Caco-2 (cell line): ENCODE measurements at regions not wholly inside any gene's neighbourhood (a gene's known extent, or its start where the extent isn't known, plus 50 kb on each side); places are given as distances from the start of the nearest gene placed in this dataset.

ENCODE experiments used
- BruUV-seq: library from RNA; stranded (reverse); fragments of 400-500 nt; replicated peaks from 2 replicates; lab custom pipeline; 2021; lab: Mats Ljungman, UMichigan
- CTCF ChIA-PET: fragments of 300-600 bp; sonication (Branson Sonifier 250); formaldehyde crosslinking; loops from one replicate; lab custom pipeline; 2022; ENCODE audit warnings: antibody characterized with exemption; lab: Charles Lee
- POLR2A ChIA-PET: fragments of 300-600 bp; sonication (Branson Sonifier 250); formaldehyde crosslinking; loops from one replicate; lab custom pipeline; 2022; ENCODE audit warnings: antibody characterized with exemption; lab: Charles Lee
- DNase-seq, 2 experiments: peaks; one replicate each; pipeline versions ENCODE4 v3.0.0 to v3.0.0-alpha.2; 2020 to 2022
- H3K27me3 ChIP-seq: replicated peaks from 2 replicates; pipeline ENCODE4 v1.6.0; 2011; ENCODE audit warnings: low read length; ENCODE audit not compliant: control insufficient read depth, insufficient read depth
- H3K36me3 ChIP-seq: 2 replicates; pipeline ENCODE4 v1.5.1; 2011; ENCODE audit warnings: low read length; ENCODE audit not compliant: control insufficient read depth, insufficient read depth
- H3K4me1 ChIP-seq: fragments of 250-450 bp; sonication (Bioruptor Pico); 2 replicates; pipeline ENCODE4 v1.5.1; 2020; ENCODE audit warnings: mild to moderate bottlenecking
- H3K4me3 ChIP-seq: 2 replicates; pipeline ENCODE4 v1.5.1; 2011; ENCODE audit warnings: low read depth, mild to moderate bottlenecking, control low read depth, low read length
- H3K9me3 ChIP-seq: fragments of 250-450 bp; sonication (Bioruptor Pico); 2 replicates; pipeline ENCODE4 v1.5.1; 2020; ENCODE audit warnings: mild to moderate bottlenecking, moderate library complexity
- H3K27ac Mint-ChIP-seq: one replicate; pipeline ENCODE4 v1.8.0; 2022; ENCODE audit warnings: mixed read lengths; ENCODE audit not compliant: unreplicated experiment
- H3K27me3 Mint-ChIP-seq: one replicate; pipeline ENCODE4 v1.8.0; 2022; ENCODE audit warnings: mixed read lengths; ENCODE audit not compliant: insufficient read depth, unreplicated experiment
- H3K36me3 Mint-ChIP-seq: one replicate; pipeline ENCODE4 v1.8.0; 2022; ENCODE audit warnings: mild to moderate bottlenecking, mixed read lengths; ENCODE audit not compliant: insufficient read depth, unreplicated experiment
- H3K4me1 Mint-ChIP-seq: one replicate; pipeline ENCODE4 v1.8.0; 2022; ENCODE audit warnings: low read depth, mixed read lengths; ENCODE audit not compliant: unreplicated experiment
- H3K4me3 Mint-ChIP-seq: one replicate; pipeline ENCODE4 v1.8.0; 2022; ENCODE audit warnings: mild to moderate bottlenecking, moderate library complexity, mixed read lengths; ENCODE audit not compliant: unreplicated experiment
- H3K9me3 Mint-ChIP-seq: one replicate; pipeline ENCODE4 v1.8.0; 2022; ENCODE audit warnings: mixed read lengths; ENCODE audit not compliant: unreplicated experiment
- CTCF ChIP-seq, 2 experiments: fragments of 200-600 bp in 1 of 2; IDR thresholded peaks; 1 replicate in 1 of 2; 2 replicates in 1 of 2; pipeline versions ENCODE4 v1.5.1 to v1.8.0; 2011 to 2022; ENCODE audit warnings: antibody characterized with exemption in 1 of 2, control low read depth in 1 of 2, inconsistent platforms in 1 of 2, low read depth in 1 of 2, low read length in 1 of 2, mild to moderate bottlenecking in 1 of 2, moderate library complexity in 1 of 2; ENCODE audit not compliant: insufficient read depth in 1 of 2, severe bottlenecking in 1 of 2, unreplicated experiment in 1 of 2
- intact Hi-C: fragments of 100-400 bp; cut with micrococcal nuclease; formaldehyde crosslinking; loops from one replicate; pipeline ENCODE4 v1.10.0; 2022; ENCODE audit not compliant: unreplicated experiment

GRCh38 chr6:40735521-40735920, 148.4 kb upstream of the LRFN2 start:
- BruUV-seq: no TSS peak
- no peak overlapping the region for H3K4me3 ChIP-seq
- Mint-ChIP-seq H3K4me3 (no peak overlapping the region), H3K9me3 (no peaks in the 10 kb centered on the region), H3K36me3 (no peaks in the 10 kb centered on the region), H3K27me3 (peaks cover 2% of the 10 kb centered on the region), H3K4me1 (peaks cover 23% of the 10 kb centered on the region), H3K27ac (no peak overlapping the region)
- no peaks in the 10 kb centered on the region for H3K27me3 ChIP-seq
- H3K36me3 ChIP-seq: no peaks in the 10 kb centered on the region
- TF ChIP-seq CTCF (IDR thresholded peaks at IDR 0.05; ENCODE audit: insufficient read depth in 1 of 2, low read depth in 1 of 2, low read length in 1 of 2, severe bottlenecking in 1 of 2, unreplicated experiment in 1 of 2): no peak
- ChIA-PET CTCF (no interaction called here), POLR2A (no interaction called here)
- peaks cover 16% of the 10 kb centered on the region for H3K4me1 ChIP-seq
- no peaks in the 10 kb centered on the region for H3K9me3 ChIP-seq
- DNase-seq: no peak
- intact Hi-C loops: no loop called here

GRCh38 chr6:40735121-40735520, 148.0 kb upstream of the LRFN2 start:
- no peak overlapping the region for H3K27ac Mint-ChIP-seq
- H3K4me1 ChIP-seq: peaks cover 16% of the 10 kb centered on the region
- H3K9me3 ChIP-seq: no peaks in the 10 kb centered on the region
- no peaks in the 10 kb centered on the region for H3K36me3 ChIP-seq
- H3K4me1 Mint-ChIP-seq: peaks cover 23% of the 10 kb centered on the region
- no peaks in the 10 kb centered on the region for H3K36me3 Mint-ChIP-seq
- no peaks in the 10 kb centered on the region for H3K27me3 ChIP-seq
- BruUV-seq: no TSS peak
- no peak overlapping the region for H3K4me3 Mint-ChIP-seq
- ChIA-PET CTCF (no interaction called here), POLR2A (no interaction called here)
- intact Hi-C loops: no loop called here
- no peak overlapping the region for H3K4me3 ChIP-seq
- H3K9me3 Mint-ChIP-seq: no peaks in the 10 kb centered on the region
- peaks cover 2% of the 10 kb centered on the region for H3K27me3 Mint-ChIP-seq
- no peak for TF ChIP-seq CTCF (IDR thresholded peaks at IDR 0.05; ENCODE audit: insufficient read depth in 1 of 2, low read depth in 1 of 2, low read length in 1 of 2, severe bottlenecking in 1 of 2, unreplicated experiment in 1 of 2)
- DNase-seq: no peak

GRCh38 chr6:40734607-40735006, 147.4 kb upstream of the LRFN2 start:
- no peaks in the 10 kb centered on the region for H3K9me3 ChIP-seq
- Mint-ChIP-seq H3K4me3 (no peak overlapping the region), H3K27me3 (peaks cover 2% of the 10 kb centered on the region), H3K36me3 (no peaks in the 10 kb centered on the region), H3K9me3 (no peaks in the 10 kb centered on the region), H3K4me1 (peaks cover 23% of the 10 kb centered on the region), H3K27ac (no peak overlapping the region)
- CTCF ChIA-PET: no interaction called here
- H3K27me3 ChIP-seq: no peaks in the 10 kb centered on the region
- H3K4me1 ChIP-seq: peaks cover 16% of the 10 kb centered on the region
- TF ChIP-seq CTCF (IDR thresholded peaks at IDR 0.05; ENCODE audit: insufficient read depth in 1 of 2, low read depth in 1 of 2, low read length in 1 of 2, severe bottlenecking in 1 of 2, unreplicated experiment in 1 of 2): no peak
- BruUV-seq: no TSS peak
- H3K36me3 ChIP-seq: no peaks in the 10 kb centered on the region
- POLR2A ChIA-PET: no interaction called here
- intact Hi-C loops: no loop called here
- no peak for DNase-seq
- no peak overlapping the region for H3K4me3 ChIP-seq
